ENCODE measurements at regions not wholly inside any gene's neighbourhood (a gene's known extent, or its start where the extent isn't known, plus 50 kb on each side); places are given as distances from the start of the nearest gene placed in this dataset.

- Histone ChIP-seq H3K79me2 (ENCODE audit: control insufficient read depth, insufficient read depth, low read length) (no peaks in the 10 kb centered on the region), H4K20me1 (replicated peaks; ENCODE audit: control insufficient read depth, extremely low read depth, insufficient read depth, low read length) (no peaks in the 10 kb centered on the region), H3K9me1 (replicated peaks; ENCODE audit: control insufficient read depth, extremely low read depth, insufficient read depth, low read length) (no peaks in the 10 kb centered on the region), H3K36me3 (ENCODE audit: control insufficient read depth in 2 of 2, extremely low read depth in 1 of 2, insufficient read depth in 2 of 2, low read length in 2 of 2) (no peaks in the 10 kb centered on the region), H3K4me3 (replicated peaks in 1 of 3; ENCODE audit: insufficient read depth in 1 of 3, low read depth in 1 of 3, low read length in 3 of 3) (no peak overlapping the region), H3K9me3 (replicated peaks; ENCODE audit: control insufficient read depth, insufficient read depth, low read length) (peaks cover 5% of the 10 kb centered on the region), H3K27me3 (ENCODE audit: control insufficient read depth in 2 of 2, insufficient read depth in 2 of 2, low read length in 2 of 2) (no peaks in the 10 kb centered on the region), H2AFZ (ENCODE audit: low read depth, low read length) (no peak overlapping the region), H3K4me2 (ENCODE audit: insufficient read depth, low read length) (no peak overlapping the region), H3K4me1 (ENCODE audit: control insufficient read depth, extremely low read depth, insufficient read depth, low read length) (no peaks in the 10 kb centered on the region), H3K9ac (replicated peaks; ENCODE audit: extremely low read depth, insufficient read depth, low read length) (no peak overlapping the region), H3K27ac (ENCODE audit: insufficient read depth, low read depth, low read length) (no peak overlapping the region)
- intact Hi-C loops (cut with micrococcal nuclease) = no loop called here
- TF ChIP-seq POLR2AphosphoS5 (IDR thresholded peaks at IDR 0.05; ENCODE audit: insufficient read depth, low read depth, low read length) (no peak), MYC (IDR thresholded peaks at IDR 0.05; ENCODE audit: low read depth, low read length) (no peak), JUN (IDR thresholded peaks at IDR 0.05; ENCODE audit: borderline replicate concordance, insufficient read depth, insufficient read length, low read depth) (no peak), FOS (IDR thresholded peaks at IDR 0.05; ENCODE audit: borderline replicate concordance, insufficient read depth, low read length) (no peak), POLR2A (IDR thresholded peaks at IDR 0.05; ENCODE audit: low read depth, low read length) (no peak), EZH2 (IDR thresholded peaks at IDR 0.05; ENCODE audit: borderline replicate concordance, low read depth, low read length, severe bottlenecking) (no peak), GATA2 (IDR thresholded peaks at IDR 0.05; ENCODE audit: insufficient read depth, insufficient read length, low read depth, low read length) (no peak), CTCF (IDR thresholded peaks at IDR 0.05; ENCODE audit: extremely low read depth in 1 of 2, insufficient read depth in 1 of 2, low read depth in 1 of 2, low read length in 2 of 2) (no peak)
- TF ChIP-seq, protein P1, sequence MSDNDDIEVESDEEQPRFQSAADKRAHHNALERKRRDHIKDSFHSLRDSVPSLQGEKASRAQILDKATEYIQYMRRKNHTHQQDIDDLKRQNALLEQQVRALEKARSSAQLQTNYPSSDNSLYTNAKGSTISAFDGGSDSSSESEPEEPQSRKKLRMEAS (IDR thresholded peaks at IDR 0.05; ENCODE audit: insufficient read depth, insufficient read length) = no peak
- dilution Hi-C loops (cut with MboI; ENCODE audit: extremely low pct_ligation_motif_present, low sequenced_read_pairs) = no loop called here
- FAIRE-seq = no peak
- POLR2A ChIA-PET = no interaction called here
- no TSS peak for BruUV-seq (replicated peaks)
- DNase-seq (ENCODE audit: low read depth, low spot score) = no peak
- CTCF ChIA-PET = no interaction called here
Measured at GRCh38 chr10:111281516-111281915, 204.7 kb downstream of the ADRA2A start.

Data from endothelial cell of umbilical vein (primary cell).